ENCODE measurements at regions not wholly inside any gene's neighbourhood (a gene's known extent, or its start where the extent isn't known, plus 50 kb on each side); places are given as distances from the start of the nearest gene placed in this dataset.

GRCh38 chrX:155745792-155746191, 133.0 kb upstream of the TMLHE start:
- no peak for TF ChIP-seq ZNF337 (CRISPR knock-in tag; IDR thresholded peaks at IDR 0.05; ENCODE audit: borderline replicate concordance, low read depth)
- TF ChIP-seq, protein P1, sequence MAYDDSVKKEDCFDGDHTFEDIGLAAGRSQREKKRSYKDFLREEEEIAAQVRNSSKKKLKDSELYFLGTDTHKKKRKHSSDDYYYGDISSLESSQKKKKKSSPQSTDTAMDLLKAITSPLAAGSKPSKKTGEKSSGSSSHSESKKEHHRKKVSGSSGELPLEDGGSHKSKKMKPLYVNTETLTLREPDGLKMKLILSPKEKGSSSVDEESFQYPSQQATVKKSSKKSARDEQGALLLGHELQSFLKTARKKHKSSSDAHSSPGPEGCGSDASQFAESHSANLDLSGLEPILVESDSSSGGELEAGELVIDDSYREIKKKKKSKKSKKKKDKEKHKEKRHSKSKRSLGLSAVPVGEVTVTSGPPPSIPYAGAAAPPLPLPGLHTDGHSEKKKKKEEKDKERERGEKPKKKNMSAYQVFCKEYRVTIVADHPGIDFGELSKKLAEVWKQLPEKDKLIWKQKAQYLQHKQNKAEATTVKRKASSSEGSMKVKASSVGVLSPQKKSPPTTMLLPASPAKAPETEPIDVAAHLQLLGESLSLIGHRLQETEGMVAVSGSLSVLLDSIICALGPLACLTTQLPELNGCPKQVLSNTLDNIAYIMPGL (CRISPR knock-in tag; IDR thresholded peaks at IDR 0.05; ENCODE audit: borderline replicate concordance in 1 of 2, low read depth in 1 of 2) = no peak
- no peak for TF ChIP-seq PRMT3 (CRISPR knock-in tag; IDR thresholded peaks at IDR 0.05; ENCODE audit: borderline replicate concordance, low read depth)
- TF ChIP-seq, protein P2, sequence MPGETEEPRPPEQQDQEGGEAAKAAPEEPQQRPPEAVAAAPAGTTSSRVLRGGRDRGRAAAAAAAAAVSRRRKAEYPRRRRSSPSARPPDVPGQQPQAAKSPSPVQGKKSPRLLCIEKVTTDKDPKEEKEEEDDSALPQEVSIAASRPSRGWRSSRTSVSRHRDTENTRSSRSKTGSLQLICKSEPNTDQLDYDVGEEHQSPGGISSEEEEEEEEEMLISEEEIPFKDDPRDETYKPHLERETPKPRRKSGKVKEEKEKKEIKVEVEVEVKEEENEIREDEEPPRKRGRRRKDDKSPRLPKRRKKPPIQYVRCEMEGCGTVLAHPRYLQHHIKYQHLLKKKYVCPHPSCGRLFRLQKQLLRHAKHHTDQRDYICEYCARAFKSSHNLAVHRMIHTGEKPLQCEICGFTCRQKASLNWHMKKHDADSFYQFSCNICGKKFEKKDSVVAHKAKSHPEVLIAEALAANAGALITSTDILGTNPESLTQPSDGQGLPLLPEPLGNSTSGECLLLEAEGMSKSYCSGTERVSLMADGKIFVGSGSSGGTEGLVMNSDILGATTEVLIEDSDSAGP (CRISPR knock-in tag; IDR thresholded peaks at IDR 0.05; ENCODE audit: borderline replicate concordance) = no peak
- TF ChIP-seq TMF1 (CRISPR knock-in tag; IDR thresholded peaks at IDR 0.05; ENCODE audit: low read depth) = no peak
- no peak for TF ChIP-seq GABPB1 (CRISPR knock-in tag; IDR thresholded peaks at IDR 0.05)
- no peak for TF ChIP-seq TARDBP (CRISPR knock-in tag; IDR thresholded peaks at IDR 0.05)
- H3K27me3 ChIP-seq (ENCODE audit: control insufficient read depth in 1 of 2, insufficient read depth in 2 of 2, low read length in 2 of 2) = no peaks in the 10 kb centered on the region
- ChIA-PET CTCF (ENCODE audit: low intra/inter-chr PET ratio, low total read pairs) (no interaction called here), POLR2A (no interaction called here)
- in situ Hi-C loops (cut with HindIII; ENCODE audit: extremely low pct_ligation_motif_present, low pct_unique_long_range_greater_than_20kb) = no loop called here
- intact Hi-C loops (cut with micrococcal nuclease; ENCODE audit: unreplicated experiment) = no loop called here
- DNase-seq (ENCODE audit: low spot score) (peak; percentile 0), ATAC-seq (no peak), FAIRE-seq (no peak)
- WGBS (ENCODE audit: low lambda C conversion rate) = 0% methylated on average over 2 of the region's 2 CpGs
- H3K36me3 ChIP-seq (replicated peaks in 1 of 2; ENCODE audit: control insufficient read depth in 1 of 2, insufficient read depth in 2 of 2, low read length in 2 of 2) = no peaks in the 10 kb centered on the region
- BruUV-seq (replicated peaks) = no TSS peak
- H3K4me3 ChIP-seq (replicated peaks in 1 of 3; ENCODE audit: insufficient read depth in 1 of 3, low read depth in 2 of 3, low read length in 3 of 3) = no peak overlapping the region
- H3K9me3 ChIP-seq (ENCODE audit: low read length) = peaks cover 46% of the 10 kb centered on the region
- no peak overlapping the region for H3K4me2 ChIP-seq (ENCODE audit: low read depth, low read length)
- no peaks in the 10 kb centered on the region for H3K4me1 ChIP-seq (ENCODE audit: insufficient read depth, low read length)
- no peak overlapping the region for H3K9ac ChIP-seq (ENCODE audit: insufficient read depth, low read depth, low read length)
- H3K27ac ChIP-seq (ENCODE audit: extremely low read length, insufficient read depth, low read length) = no peak overlapping the region
- H3K79me2 ChIP-seq (ENCODE audit: insufficient read depth, low read length) = no peaks in the 10 kb centered on the region
- no peaks in the 10 kb centered on the region for H4K20me1 ChIP-seq (ENCODE audit: insufficient read depth, low read length)
- H2AFZ ChIP-seq (ENCODE audit: low read length) = no peak overlapping the region
